Activated naive CD8-positive, alpha-beta T cell treated with anti-CD3 and anti-CD28 coated beads, Interleukin-2, amount 50 U/mL, for 16 hours (primary cell): ENCODE measurements at regions not wholly inside any gene's neighbourhood (a gene's known extent, or its start where the extent isn't known, plus 50 kb on each side); places are given as distances from the start of the nearest gene placed in this dataset.

Experiments used
- DNase-seq: peaks from one replicate; pipeline ENCODE4 v3.0.0-alpha.2; 2020; ENCODE audit warnings: low read depth, low spot score

- no peak for DNase-seq
Observed at GRCh38 chr2:128492966-128493811, 174.5 kb upstream of the HS6ST1 start.

GRCh38 chr2:128493880-128494279 is 175.2 kb upstream of the HS6ST1 start:
- no peak for DNase-seq

GRCh38 chr2:128494307-128494639 is 175.6 kb upstream of the HS6ST1 start:
- no peak for DNase-seq

- DNase-seq, result no peak
Observed at GRCh38 chr2:128494640-128495321, 176.1 kb upstream of the HS6ST1 start.

- DNase-seq, result no peak
Observed at GRCh38 chr2:128495996-128496547, 177.4 kb upstream of the HS6ST1 start.

GRCh38 chr2:128496700-128497099 is 178.0 kb upstream of the HS6ST1 start:
- no peak for DNase-seq

- DNase-seq, result no peak
Observed at GRCh38 chr2:128497461-128497860, 178.8 kb upstream of the HS6ST1 start.

- DNase-seq, result no peak
Observed at GRCh38 chr2:128498086-128498485, 179.4 kb upstream of the HS6ST1 start.

- DNase-seq, result no peak
Observed at GRCh38 chr2:128498589-128498988, 179.9 kb upstream of the HS6ST1 start.

- DNase-seq, result no peak
Observed at GRCh38 chr2:128499367-128500137, 180.9 kb upstream of the HS6ST1 start.

- DNase-seq, result no peak
Observed at GRCh38 chr2:128500138-128500800, 181.6 kb upstream of the HS6ST1 start.

- no peak for DNase-seq
Observed at GRCh38 chr2:128501006-128501690, 182.5 kb upstream of the HS6ST1 start.

- DNase-seq, result no peak
Observed at GRCh38 chr2:128501700-128502099, 183.0 kb upstream of the HS6ST1 start.

- DNase-seq, result no peak
Observed at GRCh38 chr2:128502200-128502599, 183.5 kb upstream of the HS6ST1 start.

- no peak for DNase-seq
Observed at GRCh38 chr2:128502638-128503246, 184.1 kb upstream of the HS6ST1 start.

GRCh38 chr2:128503399-128504245 is 185.0 kb upstream of the HS6ST1 start:
- no peak for DNase-seq

- no peak for DNase-seq
Observed at GRCh38 chr2:128504246-128505149, 185.8 kb upstream of the HS6ST1 start.

GRCh38 chr2:128505150-128505490 is 186.5 kb upstream of the HS6ST1 start:
- no peak for DNase-seq
